ENCODE measurements at regions not wholly inside any gene's neighbourhood (a gene's known extent, or its start where the extent isn't known, plus 50 kb on each side); places are given as distances from the start of the nearest gene placed in this dataset.

DNA sequence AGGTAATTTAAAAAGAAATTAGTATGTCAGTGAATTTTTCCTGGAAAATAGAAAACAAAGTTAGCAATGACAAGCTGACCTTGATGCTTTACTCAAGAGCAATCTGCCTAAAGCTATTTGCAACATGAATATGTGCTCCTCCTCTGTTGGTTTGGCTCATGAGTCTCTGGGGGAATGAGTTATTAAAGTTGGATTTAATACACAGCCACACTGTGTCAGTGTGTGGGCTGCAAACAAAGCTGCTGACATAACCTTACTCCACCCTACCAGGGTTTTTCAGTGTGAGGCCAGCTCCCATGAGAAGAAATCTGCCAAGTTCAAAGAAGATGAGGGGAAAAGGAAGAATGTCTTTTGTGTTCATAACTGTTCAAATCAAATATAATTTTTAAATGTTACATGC is 280.5 kb downstream of the TLL1 start:
- no peak overlapping the region for H3K4me3 ChIP-seq (ENCODE audit: low read depth, low read length)
- no peak for DNase-seq (ENCODE audit: low read depth)
- TF ChIP-seq, protein P1, sequence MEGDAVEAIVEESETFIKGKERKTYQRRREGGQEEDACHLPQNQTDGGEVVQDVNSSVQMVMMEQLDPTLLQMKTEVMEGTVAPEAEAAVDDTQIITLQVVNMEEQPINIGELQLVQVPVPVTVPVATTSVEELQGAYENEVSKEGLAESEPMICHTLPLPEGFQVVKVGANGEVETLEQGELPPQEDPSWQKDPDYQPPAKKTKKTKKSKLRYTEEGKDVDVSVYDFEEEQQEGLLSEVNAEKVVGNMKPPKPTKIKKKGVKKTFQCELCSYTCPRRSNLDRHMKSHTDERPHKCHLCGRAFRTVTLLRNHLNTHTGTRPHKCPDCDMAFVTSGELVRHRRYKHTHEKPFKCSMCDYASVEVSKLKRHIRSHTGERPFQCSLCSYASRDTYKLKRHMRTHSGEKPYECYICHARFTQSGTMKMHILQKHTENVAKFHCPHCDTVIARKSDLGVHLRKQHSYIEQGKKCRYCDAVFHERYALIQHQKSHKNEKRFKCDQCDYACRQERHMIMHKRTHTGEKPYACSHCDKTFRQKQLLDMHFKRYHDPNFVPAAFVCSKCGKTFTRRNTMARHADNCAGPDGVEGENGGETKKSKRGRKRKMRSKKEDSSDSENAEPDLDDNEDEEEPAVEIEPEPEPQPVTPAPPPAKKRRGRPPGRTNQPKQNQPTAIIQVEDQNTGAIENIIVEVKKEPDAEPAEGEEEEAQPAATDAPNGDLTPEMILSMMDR (conservative IDR thresholded peaks at IDR 0.05; ENCODE audit: low read depth, low read length) = no peak

DNA sequence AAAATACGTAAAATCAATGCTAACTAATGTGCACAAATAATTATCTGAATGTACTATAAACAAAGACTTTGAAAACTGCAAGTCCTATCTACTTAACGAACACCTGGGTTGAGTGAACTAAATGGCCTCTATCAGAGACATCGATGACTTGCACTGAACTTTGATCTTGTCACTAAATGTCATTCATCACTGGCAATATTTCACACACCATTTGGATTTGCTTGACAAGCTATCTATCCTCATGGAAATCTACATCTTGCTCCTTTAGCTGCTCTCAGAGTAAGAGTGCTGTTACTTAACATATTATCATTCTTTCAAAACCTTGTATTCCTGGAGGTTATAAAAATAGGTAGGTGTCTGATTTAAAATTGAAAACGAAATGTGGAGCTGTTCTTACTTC is 289.3 kb downstream of the TLL1 start:
- H3K4me3 ChIP-seq (ENCODE audit: low read depth, low read length) = no peak overlapping the region
- TF ChIP-seq, protein P1 (conservative IDR thresholded peaks at IDR 0.05; ENCODE audit: low read depth, low read length) = no peak
- no peak for DNase-seq (ENCODE audit: low read depth)

DNA sequence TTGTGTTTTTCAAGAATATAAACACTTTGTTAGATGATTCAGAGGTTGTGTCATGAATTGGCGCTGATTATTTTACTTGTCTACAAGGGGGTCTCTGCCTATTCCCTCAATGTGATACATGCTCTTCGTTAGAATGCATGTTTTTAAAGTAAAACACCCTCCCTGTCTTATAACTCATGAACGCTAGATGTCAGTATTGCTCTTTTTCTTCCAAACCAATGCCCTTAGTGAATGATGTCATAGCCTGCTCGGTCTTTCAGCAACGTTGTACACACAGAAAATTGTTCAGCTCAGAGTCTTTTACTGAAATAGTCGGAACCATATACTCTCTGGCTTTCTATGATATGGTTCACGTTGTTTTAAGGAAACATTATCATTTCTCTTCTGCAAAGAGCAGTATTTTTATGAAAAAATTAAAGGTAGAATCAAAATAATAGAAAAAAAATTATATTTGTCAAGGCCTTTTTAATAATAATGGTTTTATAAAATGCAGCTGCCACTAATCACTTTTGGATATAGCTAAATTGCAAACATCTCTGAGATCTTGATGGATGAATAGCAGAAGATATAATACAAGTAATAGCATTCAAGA is 292.9 kb downstream of the TLL1 start:
- DNase-seq (ENCODE audit: low read depth) = peak; percentile 29

DNA sequence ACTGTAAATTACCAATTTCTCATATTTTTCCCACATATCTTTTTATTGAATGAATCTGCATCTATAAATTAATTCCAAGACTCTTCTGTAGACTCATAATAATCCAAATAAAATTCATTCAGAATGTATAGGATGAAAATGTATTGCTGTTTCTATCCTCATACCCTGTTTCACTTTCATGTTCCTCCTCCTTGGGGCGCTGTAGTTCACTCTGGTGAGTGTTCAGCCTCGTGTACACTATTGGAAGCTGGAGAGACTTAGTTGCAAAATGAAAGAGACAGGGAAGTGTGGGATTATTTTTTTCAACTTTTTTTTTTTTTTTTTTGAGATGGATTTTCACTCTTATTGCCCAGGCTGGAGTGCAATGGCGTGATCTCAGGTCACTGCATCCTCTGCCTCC is 296.1 kb downstream of the TLL1 start:
- TF ChIP-seq, protein P1 (conservative IDR thresholded peaks at IDR 0.05; ENCODE audit: low read depth, low read length) = peak; percentile 51
- H3K4me3 ChIP-seq (ENCODE audit: low read depth, low read length) = no peak overlapping the region
- DNase-seq (ENCODE audit: low read depth) = no peak

More for the DNA sequence above, 292.9 kb downstream of the TLL1 start:
- TF ChIP-seq, protein P1 (conservative IDR thresholded peaks at IDR 0.05; ENCODE audit: low read depth, low read length) = peak; percentile 78
- no peak overlapping the region for H3K4me3 ChIP-seq (ENCODE audit: low read depth, low read length)

DNA sequence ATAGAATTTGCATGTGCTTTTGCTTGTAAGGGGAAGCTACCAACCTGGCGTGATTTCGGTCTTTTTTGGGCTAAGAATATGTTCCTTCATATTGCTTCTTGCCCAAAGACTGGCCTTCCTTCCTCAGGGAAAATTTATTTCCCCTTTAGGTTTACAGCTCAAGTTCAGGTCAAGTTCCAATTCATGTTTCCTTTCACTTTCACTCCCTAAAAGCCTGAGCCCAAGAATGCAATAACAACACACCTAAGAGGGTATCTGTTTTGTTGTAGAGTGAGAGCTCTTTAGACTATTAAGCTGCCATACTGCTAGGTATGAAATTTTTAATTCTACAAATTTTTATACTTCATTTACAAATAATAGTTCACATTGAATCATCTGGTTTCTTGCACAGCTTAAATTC is 299.6 kb downstream of the TLL1 start:
- no peak for DNase-seq (ENCODE audit: low read depth)
- H3K4me3 ChIP-seq (ENCODE audit: low read depth, low read length) = no peak overlapping the region
- TF ChIP-seq, protein P1 (conservative IDR thresholded peaks at IDR 0.05; ENCODE audit: low read depth, low read length) = no peak

DNA sequence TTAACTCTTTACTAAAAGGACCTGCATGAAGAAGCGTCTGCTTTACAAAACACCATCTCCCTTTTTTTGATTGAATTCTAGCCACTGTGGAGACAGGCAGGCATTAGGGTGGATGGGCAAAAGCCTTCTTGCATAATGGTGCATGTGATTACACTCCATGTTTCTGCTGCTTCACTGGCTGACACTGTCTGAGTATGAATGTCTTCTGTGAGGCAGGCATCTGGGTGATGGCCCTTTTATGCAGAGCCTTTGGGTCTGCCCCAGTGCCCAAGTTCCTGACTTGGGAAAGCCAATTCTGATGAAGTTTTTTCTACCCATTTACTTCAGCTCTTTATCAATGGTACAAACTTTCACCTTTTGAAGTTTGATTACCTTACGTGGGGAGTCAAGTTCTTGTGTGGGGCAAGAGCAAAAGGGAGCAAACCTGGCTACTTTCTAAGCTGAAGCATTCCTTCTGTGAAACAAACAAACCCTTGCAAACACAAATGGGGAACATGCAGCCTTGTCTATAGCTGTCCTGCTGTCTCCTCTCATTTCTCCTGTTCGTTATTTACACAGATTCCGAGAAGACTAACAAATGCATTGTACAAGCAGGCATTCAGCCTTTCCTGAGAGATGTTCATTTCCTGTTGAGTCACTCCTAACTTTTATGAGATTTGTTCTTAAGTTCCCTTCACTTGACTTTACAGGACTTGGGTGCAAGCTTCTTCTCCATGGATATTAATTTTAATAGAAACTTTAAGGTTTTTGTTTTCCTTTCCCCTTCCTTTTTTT is 301.9 kb downstream of the TLL1 start:
- no peak for DNase-seq (ENCODE audit: low read depth)
- TF ChIP-seq, protein P1 (conservative IDR thresholded peaks at IDR 0.05; ENCODE audit: low read depth, low read length) = no peak
- no peak overlapping the region for H3K4me3 ChIP-seq (ENCODE audit: low read depth, low read length)

DNA sequence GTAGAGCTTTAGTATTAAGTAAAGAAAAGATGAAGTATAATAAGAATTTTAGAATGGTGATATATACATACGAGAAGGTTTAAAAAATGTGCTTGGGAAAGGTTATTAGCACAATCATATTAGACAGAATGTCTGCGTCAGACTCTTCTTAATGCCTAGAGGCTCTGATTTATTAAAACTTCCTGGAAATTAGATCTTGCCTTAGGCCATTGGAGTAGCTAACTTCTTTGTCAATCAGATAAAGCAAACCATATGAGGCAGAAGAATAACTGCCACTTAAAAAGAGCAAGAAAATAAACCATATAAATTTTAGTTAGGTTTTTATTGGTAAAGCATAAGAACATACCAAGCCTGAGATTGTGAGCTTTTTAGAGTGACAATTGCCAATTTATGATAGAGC is 309.1 kb downstream of the TLL1 start:
- no peak for DNase-seq (ENCODE audit: low read depth)

More for the DNA sequence above, 309.1 kb downstream of the TLL1 start:
- TF ChIP-seq, protein P1 (conservative IDR thresholded peaks at IDR 0.05; ENCODE audit: low read depth, low read length) = no peak
- H3K4me3 ChIP-seq (ENCODE audit: low read depth, low read length) = no peak overlapping the region

Measured in epithelial cell of proximal tubule (primary cell).